Pancreas (tissue), 10 donors: ENCODE measurements at regions not wholly inside any gene's neighbourhood (a gene's known extent, or its start where the extent isn't known, plus 50 kb on each side); places are given as distances from the start of the nearest gene placed in this dataset.

Source experiments
- ATAC-seq, 4 donors: fragments of 200-7000 bp; cut with Tn5 transposase; one replicate each; pipeline versions ENCODE4 v1.8.0 to v1.9.1; 2020; ENCODE audit warnings: mild to moderate bottlenecking in 4 of 4, moderate library complexity in 4 of 4
- DNase-seq, 6 donors: peaks; one replicate each; pipeline ENCODE4 v3.0.0-alpha.2; 2020
- FAIRE-seq: peaks from 2 replicates; lab custom pipeline; 2012; peaks lifted over from hg19 to GRCh38; lab: Jason Lieb, UNC
- H3K27ac ChIP-seq, 4 donors: fragments of 200-600 bp; sonication (generic); 1 replicate in 3 of 4; 2 replicates in 1 of 4; pipeline versions ENCODE4 v1.5.0 to v1.8.0; 2020
- H3K27me3 ChIP-seq, 4 donors: fragments of 200-600 bp; one replicate each; pipeline ENCODE4 v1.8.0; 2021
- H3K36me3 ChIP-seq, 3 donors: fragments of 200-600 bp; sonication (generic) in 1 of 3; one replicate each; pipeline versions ENCODE4 v1.5.0 to v1.8.0; 2020 to 2021
- H3K4me1 ChIP-seq, 3 donors: fragments of 200-600 bp; one replicate each; pipeline ENCODE4 v1.8.0; 2021
- H3K4me3 ChIP-seq, 4 donors: fragments of 200-600 bp; sonication (generic) in 2 of 4; one replicate each; pipeline versions ENCODE4 v1.5.0 to v1.8.0; 2020 to 2021
- H3K9me3 ChIP-seq, 4 donors: fragments of 200-600 bp; one replicate each; pipeline ENCODE4 v1.8.0; 2021
- CTCF ChIP-seq, 4 donors: fragments of 200-600 bp; sonication (generic) in 3 of 4; IDR thresholded peaks; one replicate each; pipeline versions ENCODE4 v1.5.0 to v1.8.0; 2021; ENCODE audit warnings: antibody characterized with exemption in 4 of 4
- WGBS, 2 donors: extraction: QIAGEN DNeasy Blood & Tissue Kit; methylation state at CpG; one replicate each; pipeline ENCODE4 v1.1.7; 2013; 5-methylcytosine and 5-hydroxymethylcytosine counted together
- intact Hi-C, 3 donors: fragments of 100-400 bp; cut with DNase I; formaldehyde crosslinking; loops; one replicate each; pipeline versions ENCODE4 v1.11.1 to v1.14.2; 2022
- donor health status: healthy with polysubstance abuse.
- donor health status: DM: no; HTN: no; CAD: no; lungs with moderate emphysema.
- donor health status: DM: no; HTN: no; CAD: no.
- donor health status: control.
- donor health status: control.
- donor health status: Bipolar disorder and iron deficiency.
- donor health status: DM: yes; HTN: yes; CAD: no.
- donor health status: DM: no; HTN: no; CAD: no.
- donor health status: DM: no; HTN: no; CAD: no.
- donor health status: DM: yes; HTN: yes; CAD: no.

GRCh38 chr11:120052196-120052775 is 85.6 kb downstream of the TRIM29 start:
- no peaks in the 10 kb centered on the region for H3K4me1 ChIP-seq
- FAIRE-seq (no peak), ATAC-seq (no peak), DNase-seq (no peak)
- intact Hi-C loops, result no loop called here
- WGBS, 2 donors, result 82 to 87% methylated on average over 6 of the region's 6 CpGs
- no peaks in the 10 kb centered on the region for H3K27me3 ChIP-seq
- H3K27ac ChIP-seq, result no peak overlapping the region
- H3K9me3 ChIP-seq, result no peaks in the 10 kb centered on the region
- H3K36me3 ChIP-seq, result no peaks in the 10 kb centered on the region
- no peak overlapping the region for H3K4me3 ChIP-seq
- TF ChIP-seq CTCF (IDR thresholded peaks at IDR 0.05), result no peak

GRCh38 chr11:120044011-120044675 is 93.8 kb downstream of the TRIM29 start:
- Histone ChIP-seq H3K27me3 (no peaks in the 10 kb centered on the region), H3K4me1 (no peaks in the 10 kb centered on the region), H3K4me3 (no peak overlapping the region), H3K27ac (no peak overlapping the region), H3K9me3 (no peaks in the 10 kb centered on the region), H3K36me3 (no peaks in the 10 kb centered on the region)
- intact Hi-C loops, result no loop called here
- 85 to 91% methylated on average over 1 of the region's 1 CpG for WGBS, 2 donors
- no peak for DNase-seq
- no peak for TF ChIP-seq CTCF (IDR thresholded peaks at IDR 0.05)
- ATAC-seq, result no peak
- no peak for FAIRE-seq

GRCh38 chr11:120043328-120043945 is 94.5 kb downstream of the TRIM29 start:
- FAIRE-seq (no peak), ATAC-seq (no peak), DNase-seq (no peak)
- intact Hi-C loops, result no loop called here
- Histone ChIP-seq H3K4me1 (no peaks in the 10 kb centered on the region), H3K9me3 (no peaks in the 10 kb centered on the region), H3K36me3 (no peaks in the 10 kb centered on the region), H3K4me3 (no peak overlapping the region), H3K27me3 (no peaks in the 10 kb centered on the region), H3K27ac (no peak overlapping the region)
- TF ChIP-seq CTCF (IDR thresholded peaks at IDR 0.05), result no peak
- WGBS, 2 donors, result 74 to 87% methylated on average over 4 of the region's 4 CpGs

GRCh38 chr11:120041625-120042024 is 96.3 kb downstream of the TRIM29 start:
- H3K36me3 ChIP-seq, result no peaks in the 10 kb centered on the region
- H3K27ac ChIP-seq, result no peak overlapping the region
- no peak for ATAC-seq
- no peak for FAIRE-seq
- no peaks in the 10 kb centered on the region for H3K27me3 ChIP-seq
- intact Hi-C loops, result no loop called here
- H3K4me3 ChIP-seq, result no peak overlapping the region
- TF ChIP-seq CTCF (IDR thresholded peaks at IDR 0.05), result no peak
- no peaks in the 10 kb centered on the region for H3K4me1 ChIP-seq
- DNase-seq, result no peak
- WGBS, 2 donors, result 83 to 90% methylated on average over 2 of the region's 2 CpGs
- H3K9me3 ChIP-seq, result no peaks in the 10 kb centered on the region
